Astrocyte (in vitro differentiated cells and primary cell): ENCODE measurements at regions not wholly inside any gene's neighbourhood (a gene's known extent, or its start where the extent isn't known, plus 50 kb on each side); places are given as distances from the start of the nearest gene placed in this dataset.

ENCODE experiments used
- DNase-seq: peaks from one replicate; pipeline ENCODE4 v3.0.0-alpha.2; 2010; ENCODE audit warnings: low read depth
- FAIRE-seq: peaks from 2 replicates; lab custom pipeline; 2011; peaks lifted over from hg19 to GRCh38; lab: Jason Lieb, UNC
- H2AFZ ChIP-seq: 2 replicates; pipeline ENCODE4 v1.6.0; 2012; ENCODE audit warnings: low read depth, low read length, inconsistent platforms
- H3K27ac ChIP-seq: 2 replicates; pipeline ENCODE4 v1.5.1; 2011; ENCODE audit warnings: low read depth, low read length, inconsistent platforms
- H3K27me3 ChIP-seq: 2 replicates; pipeline ENCODE4 v1.6.0; 2011; ENCODE audit warnings: low read length, inconsistent platforms; ENCODE audit not compliant: insufficient read depth
- H3K36me3 ChIP-seq: 2 replicates; pipeline ENCODE4 v1.5.1; 2011; ENCODE audit warnings: low read length, inconsistent platforms; ENCODE audit not compliant: insufficient read depth
- H3K4me1 ChIP-seq: 2 replicates; pipeline ENCODE4 v1.5.1; 2011; ENCODE audit warnings: low read length, inconsistent platforms; ENCODE audit not compliant: insufficient read depth
- H3K4me2 ChIP-seq: 2 replicates; pipeline ENCODE4 v1.6.0; 2012; ENCODE audit warnings: low read length, inconsistent platforms
- H3K4me3 ChIP-seq: 2 replicates; pipeline ENCODE4 v1.5.1; 2011; ENCODE audit warnings: low read depth, mild to moderate bottlenecking, low read length, inconsistent platforms; ENCODE audit not compliant: insufficient read depth
- H3K79me2 ChIP-seq: 2 replicates; pipeline ENCODE4 v1.6.0; 2012; ENCODE audit warnings: mild to moderate bottlenecking, low read length, inconsistent platforms; ENCODE audit not compliant: insufficient read depth
- H3K9ac ChIP-seq: 2 replicates; pipeline ENCODE4 v1.6.0; 2012; ENCODE audit warnings: mild to moderate bottlenecking, low read length, inconsistent platforms
- H3K9me3 ChIP-seq: 2 replicates; pipeline ENCODE4 v1.5.1; 2012; ENCODE audit warnings: low read depth, mild to moderate bottlenecking, low read length, inconsistent platforms; ENCODE audit not compliant: insufficient read depth
- H4K20me1 ChIP-seq: 2 replicates; pipeline ENCODE4 v1.6.0; 2012; ENCODE audit warnings: low read length, inconsistent platforms; ENCODE audit not compliant: insufficient read depth
- H3K27ac Mint-ChIP-seq: one replicate; pipeline ENCODE4 v1.8.0; 2021; ENCODE audit warnings: mild to moderate bottlenecking, mixed read lengths; ENCODE audit not compliant: unreplicated experiment
- H3K27me3 Mint-ChIP-seq: one replicate; pipeline ENCODE4 v1.8.0; 2021; ENCODE audit warnings: low read depth, mixed read lengths; ENCODE audit not compliant: unreplicated experiment
- H3K36me3 Mint-ChIP-seq: one replicate; pipeline ENCODE4 v1.8.0; 2021; ENCODE audit warnings: low read depth, mixed read lengths; ENCODE audit not compliant: unreplicated experiment
- H3K4me1 Mint-ChIP-seq: one replicate; pipeline ENCODE4 v1.8.0; 2021; ENCODE audit warnings: low read depth, mixed read lengths; ENCODE audit not compliant: unreplicated experiment
- H3K4me3 Mint-ChIP-seq: one replicate; pipeline ENCODE4 v1.8.0; 2021; ENCODE audit warnings: mild to moderate bottlenecking, moderate library complexity, mixed read lengths; ENCODE audit not compliant: unreplicated experiment
- H3K9me3 Mint-ChIP-seq: one replicate; pipeline ENCODE4 v1.8.0; 2021; ENCODE audit warnings: mild to moderate bottlenecking, mixed read lengths; ENCODE audit not compliant: unreplicated experiment
- EZH2 ChIP-seq: IDR thresholded peaks from 2 replicates; pipeline ENCODE4 v1.6.1; 2012; ENCODE audit warnings: mild to moderate bottlenecking, low read length, inconsistent platforms; ENCODE audit not compliant: insufficient read depth
- TF ChIP-seq, protein P1 (sequence below): IDR thresholded peaks from 2 replicates; pipeline ENCODE4 v1.5.1; 2011; ENCODE audit warnings: low read depth, mild to moderate bottlenecking, inconsistent platforms, low read length, moderate library complexity; ENCODE audit not compliant: insufficient read depth

DNA sequence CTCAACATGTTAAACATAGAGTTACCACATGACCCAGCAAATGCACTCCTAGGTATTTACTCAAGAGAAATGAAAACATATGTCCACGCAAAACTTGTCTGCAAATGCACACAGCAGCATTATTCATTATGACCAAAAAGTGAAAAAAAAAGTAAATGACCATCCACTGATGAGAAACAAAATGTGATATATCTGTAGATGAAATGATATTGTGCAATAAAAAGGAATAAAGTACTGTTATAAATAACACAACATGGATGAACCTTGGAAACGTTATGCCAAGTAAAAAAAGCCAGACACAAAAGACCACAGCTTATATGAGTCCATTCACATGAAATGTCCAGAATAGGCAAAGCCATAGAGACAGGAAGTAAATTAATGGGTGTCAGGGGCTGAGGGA, 61.4 kb upstream of the SKAP2 start:
- no peak overlapping the region for H3K4me3 Mint-ChIP-seq

DNA sequence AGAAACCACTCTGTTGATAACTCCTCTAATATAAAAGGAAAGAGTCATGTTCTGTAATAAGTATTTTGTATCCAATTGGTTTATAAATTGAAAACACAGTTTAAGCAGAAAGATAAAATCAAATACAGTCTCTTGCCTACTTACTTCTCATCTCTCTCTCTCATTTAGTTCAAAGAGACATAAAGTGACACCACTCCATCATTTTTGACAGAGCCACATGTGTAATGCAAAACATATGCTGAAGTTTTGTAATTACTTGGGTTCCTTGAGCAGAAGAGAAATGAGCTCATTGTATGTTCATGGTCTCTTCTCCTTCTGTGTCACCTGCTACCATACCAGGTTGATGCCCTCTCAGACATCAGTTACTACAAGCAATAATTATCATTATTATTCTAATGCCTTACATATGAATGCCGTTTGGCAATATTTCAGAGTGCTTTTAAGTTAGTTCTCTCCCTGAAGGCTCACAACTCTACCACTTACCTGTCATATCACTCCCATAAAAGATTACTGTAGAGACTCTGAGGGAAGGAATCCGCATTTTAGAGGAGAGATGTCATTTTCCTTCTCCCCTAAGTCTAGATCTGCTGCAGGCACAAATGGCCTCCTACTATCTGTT, 59.9 kb upstream of the SKAP2 start:
- Histone ChIP-seq H3K4me2 (no peak overlapping the region), H3K4me1 (no peaks in the 10 kb centered on the region), H3K4me3 (no peak overlapping the region), H3K9ac (no peak overlapping the region), H3K36me3 (no peaks in the 10 kb centered on the region), H3K27me3 (peaks cover 4% of the 10 kb centered on the region), H4K20me1 (no peaks in the 10 kb centered on the region), H3K9me3 (no peaks in the 10 kb centered on the region), H3K79me2 (no peaks in the 10 kb centered on the region), H2AFZ (no peak overlapping the region), H3K27ac (no peak overlapping the region)
- no peaks in the 10 kb centered on the region for H3K9me3 Mint-ChIP-seq
- DNase-seq, result no peak
- H3K36me3 Mint-ChIP-seq, result no peaks in the 10 kb centered on the region
- no peak for TF ChIP-seq EZH2
- TF ChIP-seq, protein P1, sequence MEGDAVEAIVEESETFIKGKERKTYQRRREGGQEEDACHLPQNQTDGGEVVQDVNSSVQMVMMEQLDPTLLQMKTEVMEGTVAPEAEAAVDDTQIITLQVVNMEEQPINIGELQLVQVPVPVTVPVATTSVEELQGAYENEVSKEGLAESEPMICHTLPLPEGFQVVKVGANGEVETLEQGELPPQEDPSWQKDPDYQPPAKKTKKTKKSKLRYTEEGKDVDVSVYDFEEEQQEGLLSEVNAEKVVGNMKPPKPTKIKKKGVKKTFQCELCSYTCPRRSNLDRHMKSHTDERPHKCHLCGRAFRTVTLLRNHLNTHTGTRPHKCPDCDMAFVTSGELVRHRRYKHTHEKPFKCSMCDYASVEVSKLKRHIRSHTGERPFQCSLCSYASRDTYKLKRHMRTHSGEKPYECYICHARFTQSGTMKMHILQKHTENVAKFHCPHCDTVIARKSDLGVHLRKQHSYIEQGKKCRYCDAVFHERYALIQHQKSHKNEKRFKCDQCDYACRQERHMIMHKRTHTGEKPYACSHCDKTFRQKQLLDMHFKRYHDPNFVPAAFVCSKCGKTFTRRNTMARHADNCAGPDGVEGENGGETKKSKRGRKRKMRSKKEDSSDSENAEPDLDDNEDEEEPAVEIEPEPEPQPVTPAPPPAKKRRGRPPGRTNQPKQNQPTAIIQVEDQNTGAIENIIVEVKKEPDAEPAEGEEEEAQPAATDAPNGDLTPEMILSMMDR, result no peak
- H3K4me3 Mint-ChIP-seq, result no peak overlapping the region
- H3K4me1 Mint-ChIP-seq, result no peaks in the 10 kb centered on the region
- H3K27me3 Mint-ChIP-seq, result no peaks in the 10 kb centered on the region
- H3K27ac Mint-ChIP-seq, result no peak overlapping the region
- no peak for FAIRE-seq

More for the DNA sequence above, 61.4 kb upstream of the SKAP2 start:
- Mint-ChIP-seq H3K27me3 (no peaks in the 10 kb centered on the region), H3K36me3 (no peaks in the 10 kb centered on the region), H3K4me1 (no peaks in the 10 kb centered on the region), H3K9me3 (no peaks in the 10 kb centered on the region), H3K27ac (no peak overlapping the region)
- H3K9ac ChIP-seq, result no peak overlapping the region
- TF ChIP-seq EZH2, result no peak
- TF ChIP-seq, protein P1, result no peak
- H3K79me2 ChIP-seq, result no peaks in the 10 kb centered on the region
- no peaks in the 10 kb centered on the region for H4K20me1 ChIP-seq
- H3K4me3 ChIP-seq, result no peak overlapping the region
- H3K36me3 ChIP-seq, result no peaks in the 10 kb centered on the region
- no peak overlapping the region for H2AFZ ChIP-seq
- no peak overlapping the region for H3K4me2 ChIP-seq
- peaks cover 4% of the 10 kb centered on the region for H3K27me3 ChIP-seq
- H3K27ac ChIP-seq, result no peak overlapping the region
- no peaks in the 10 kb centered on the region for H3K9me3 ChIP-seq
- DNase-seq (no peak), FAIRE-seq (no peak)
- no peaks in the 10 kb centered on the region for H3K4me1 ChIP-seq

DNA sequence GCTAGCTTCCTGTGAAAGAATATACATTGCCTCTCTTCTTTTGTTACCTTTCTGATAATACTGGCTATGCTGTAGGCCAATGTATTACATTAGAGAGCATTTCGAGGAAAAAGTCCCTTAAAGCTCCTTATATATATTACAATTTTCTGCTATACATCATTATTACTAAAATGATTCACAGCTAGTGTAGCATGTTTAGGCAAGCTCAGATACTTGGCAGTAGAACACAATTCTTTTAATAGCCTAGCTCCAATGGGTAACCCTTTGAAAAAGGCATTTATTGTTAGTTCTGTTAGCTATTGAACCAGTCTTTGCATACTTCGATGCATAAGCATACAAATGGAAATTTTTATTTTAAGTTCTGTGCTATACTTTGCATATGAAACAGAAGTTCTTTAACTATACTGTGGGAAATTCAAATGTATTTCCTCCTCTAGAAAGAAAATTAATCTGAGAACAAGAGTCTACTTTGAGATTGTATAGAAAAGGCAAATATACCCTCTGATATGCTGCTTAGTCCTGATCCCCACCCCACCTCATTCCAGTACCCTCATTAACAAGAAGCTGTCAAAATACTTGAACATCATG, 55.6 kb upstream of the SKAP2 start:
- H3K4me2 ChIP-seq, result no peak overlapping the region
- DNase-seq (no peak), FAIRE-seq (no peak)
- no peaks in the 10 kb centered on the region for H3K27me3 Mint-ChIP-seq
- TF ChIP-seq, protein P1, result no peak
- no peak for TF ChIP-seq EZH2
- no peak overlapping the region for H3K4me3 ChIP-seq
- no peaks in the 10 kb centered on the region for H3K4me1 Mint-ChIP-seq
- no peak overlapping the region for H2AFZ ChIP-seq
- H3K9ac ChIP-seq, result no peak overlapping the region
- no peak overlapping the region for H3K27ac ChIP-seq
- no peaks in the 10 kb centered on the region for H3K36me3 Mint-ChIP-seq
- no peak overlapping the region for H3K4me3 Mint-ChIP-seq
- no peak overlapping the region for H3K27ac Mint-ChIP-seq
- no peaks in the 10 kb centered on the region for H3K36me3 ChIP-seq
- H3K4me1 ChIP-seq, result no peaks in the 10 kb centered on the region
- H3K9me3 ChIP-seq, result no peaks in the 10 kb centered on the region
- H3K27me3 ChIP-seq, result no peaks in the 10 kb centered on the region
- no peaks in the 10 kb centered on the region for H4K20me1 ChIP-seq
- no peaks in the 10 kb centered on the region for H3K79me2 ChIP-seq
- no peaks in the 10 kb centered on the region for H3K9me3 Mint-ChIP-seq
